ENCODE measurements at regions not wholly inside any gene's neighbourhood (a gene's known extent, or its start where the extent isn't known, plus 50 kb on each side); places are given as distances from the start of the nearest gene placed in this dataset.

- DNase-seq (ENCODE audit: low spot score): no peak
Observed at GRCh38 chr5:175243441-175243840, 200.5 kb downstream of the DRD1 start.

GRCh38 chr5:175242207-175242606 lies 201.8 kb downstream of the DRD1 start:
- no peak for DNase-seq (ENCODE audit: low spot score)

- no peak for DNase-seq (ENCODE audit: low spot score)
Observed at GRCh38 chr5:175238326-175238725, 205.7 kb downstream of the DRD1 start.

- no peak for DNase-seq (ENCODE audit: low spot score)
Observed at GRCh38 chr5:175236176-175236575, 207.8 kb downstream of the DRD1 start.

GRCh38 chr5:175235251-175235960 lies 208.6 kb downstream of the DRD1 start:
- no peak for DNase-seq (ENCODE audit: low spot score)

GRCh38 chr5:175230299-175230698 lies 213.7 kb downstream of the DRD1 start:
- peak; percentile 18 for DNase-seq (ENCODE audit: low spot score)

- no peak for DNase-seq (ENCODE audit: low spot score)
Observed at GRCh38 chr5:175226506-175226905, 217.5 kb downstream of the DRD1 start.

- no peak for DNase-seq (ENCODE audit: low spot score)
Observed at GRCh38 chr5:175223291-175223690, 220.7 kb downstream of the DRD1 start.

GRCh38 chr5:175222621-175223020 lies 221.4 kb downstream of the DRD1 start:
- DNase-seq (ENCODE audit: low spot score): no peak

- no peak for DNase-seq (ENCODE audit: low spot score)
Observed at GRCh38 chr5:175220549-175220948, 223.4 kb downstream of the DRD1 start.

GRCh38 chr5:175219366-175219765 lies 224.6 kb downstream of the DRD1 start:
- no peak for DNase-seq (ENCODE audit: low spot score)

GRCh38 chr5:175216991-175217390 lies 227.0 kb downstream of the DRD1 start:
- no peak for DNase-seq (ENCODE audit: low spot score)

GRCh38 chr5:175215906-175216305 lies 228.1 kb downstream of the DRD1 start:
- DNase-seq (ENCODE audit: low spot score): no peak

GRCh38 chr5:175214152-175214551 lies 229.8 kb downstream of the DRD1 start:
- DNase-seq (ENCODE audit: low spot score): peak; percentile 9

GRCh38 chr5:175211956-175212756 lies 231.8 kb downstream of the DRD1 start:
- no peak for DNase-seq (ENCODE audit: low spot score)

- DNase-seq (ENCODE audit: low spot score): no peak
Observed at GRCh38 chr5:175207321-175208040, 236.5 kb downstream of the DRD1 start.

GRCh38 chr5:175206669-175207068 lies 237.3 kb downstream of the DRD1 start:
- DNase-seq (ENCODE audit: low spot score): no peak

- peak; percentile 66 for DNase-seq (ENCODE audit: low spot score)
Observed at GRCh38 chr5:175202463-175203068, 241.4 kb downstream of the DRD1 start.

- no peak for DNase-seq (ENCODE audit: low spot score)
Observed at GRCh38 chr5:175201393-175201792, 242.6 kb downstream of the DRD1 start.

GRCh38 chr5:175195698-175196656 lies 248.0 kb downstream of the DRD1 start:
- DNase-seq (ENCODE audit: low spot score): peak; percentile 6

- DNase-seq (ENCODE audit: low spot score): no peak
Observed at GRCh38 chr5:175181331-175181730, 262.7 kb downstream of the DRD1 start.
